Stromal cell of bone marrow (primary cell): ENCODE measurements at regions not wholly inside any gene's neighbourhood (a gene's known extent, or its start where the extent isn't known, plus 50 kb on each side); places are given as distances from the start of the nearest gene placed in this dataset.

Experiments
- DNase-seq: peaks from one replicate; pipeline ENCODE4 v3.0.0-alpha.2; 2012; ENCODE audit warnings: low read depth

DNA sequence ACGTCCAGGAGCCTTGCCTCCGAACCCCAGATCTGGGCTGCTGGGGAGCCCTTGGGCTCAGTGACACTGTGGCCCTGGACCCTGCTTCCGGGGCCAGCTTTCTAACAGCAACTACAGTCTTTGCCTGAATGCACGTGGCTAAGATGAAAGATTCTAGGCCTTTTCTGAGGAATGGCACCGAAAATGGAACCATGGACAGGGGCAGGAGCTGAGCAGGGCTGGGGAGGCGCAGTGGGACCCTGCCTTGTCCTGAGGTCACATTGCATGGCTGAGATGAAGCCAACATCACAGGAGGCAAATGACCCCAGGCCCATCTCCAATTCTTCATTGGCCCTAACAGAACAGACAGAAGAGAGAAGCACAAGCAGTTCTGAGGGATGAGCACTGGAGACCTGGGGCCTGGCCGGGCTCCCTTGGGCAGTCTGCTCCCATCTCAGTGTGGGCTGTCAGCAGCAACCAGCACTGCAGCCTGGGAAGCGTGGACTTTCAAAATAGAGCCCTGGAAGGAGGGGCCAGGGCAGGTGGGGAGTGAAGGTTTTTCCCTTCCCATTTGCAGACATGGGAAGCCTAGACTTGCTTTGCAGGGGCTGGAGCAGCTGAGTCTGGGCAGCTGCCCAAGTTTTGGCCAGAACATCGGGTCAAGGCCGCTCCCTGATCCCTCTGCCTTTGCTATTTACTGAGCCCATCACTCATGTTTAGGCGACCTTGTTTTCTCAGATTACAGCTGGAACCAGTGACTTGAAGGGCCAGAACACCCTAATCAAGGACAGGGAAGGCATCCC lies 114.4 kb upstream of the TCERG1L start:
- no peak for DNase-seq

DNA sequence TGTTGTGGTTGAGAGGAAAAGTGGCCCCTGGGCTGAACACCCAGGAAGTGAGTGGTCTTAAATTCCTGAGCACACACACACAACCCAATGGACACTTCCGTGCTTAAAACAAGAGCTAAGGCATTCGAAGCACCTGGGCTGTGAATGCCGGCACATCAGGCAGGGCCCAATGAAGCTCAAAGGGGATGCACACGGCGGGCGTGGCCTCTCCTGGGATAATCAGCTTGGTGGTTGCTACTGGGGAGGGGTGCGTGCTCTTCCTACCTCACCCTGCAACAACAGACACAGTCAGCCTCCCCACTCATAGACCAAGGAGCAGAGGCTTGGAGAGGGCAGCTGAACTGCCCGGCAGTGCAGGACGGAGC lies 115.0 kb upstream of the TCERG1L start:
- DNase-seq, result no peak

GRCh38 chr10:131427281-131427680 lies 115.8 kb upstream of the TCERG1L start:
- DNase-seq, result no peak

DNA sequence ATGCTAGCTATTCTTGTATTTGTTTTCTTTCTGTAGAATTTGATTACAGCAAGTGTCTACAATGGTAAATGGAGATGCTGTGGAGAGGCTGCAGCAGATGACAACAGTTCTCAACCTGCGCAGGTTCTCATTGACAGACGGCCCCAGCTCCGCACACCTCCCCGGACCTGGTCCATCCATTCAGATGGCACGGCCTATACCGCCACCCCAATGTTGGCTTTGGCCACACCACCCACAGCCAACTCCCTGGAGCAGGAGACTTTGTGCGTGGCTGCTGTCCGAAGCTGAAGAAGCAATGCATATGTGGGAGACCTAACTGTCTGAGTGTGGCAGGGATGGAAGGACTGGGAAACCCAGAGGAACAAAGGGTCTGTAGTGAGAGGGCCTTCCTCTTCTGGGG lies 116.4 kb upstream of the TCERG1L start:
- DNase-seq, result no peak

GRCh38 chr10:131429141-131429540 lies 117.6 kb upstream of the TCERG1L start:
- DNase-seq, result no peak

- no peak for DNase-seq
Observed at GRCh38 chr10:131429942-131430341, 118.4 kb upstream of the TCERG1L start.

DNA sequence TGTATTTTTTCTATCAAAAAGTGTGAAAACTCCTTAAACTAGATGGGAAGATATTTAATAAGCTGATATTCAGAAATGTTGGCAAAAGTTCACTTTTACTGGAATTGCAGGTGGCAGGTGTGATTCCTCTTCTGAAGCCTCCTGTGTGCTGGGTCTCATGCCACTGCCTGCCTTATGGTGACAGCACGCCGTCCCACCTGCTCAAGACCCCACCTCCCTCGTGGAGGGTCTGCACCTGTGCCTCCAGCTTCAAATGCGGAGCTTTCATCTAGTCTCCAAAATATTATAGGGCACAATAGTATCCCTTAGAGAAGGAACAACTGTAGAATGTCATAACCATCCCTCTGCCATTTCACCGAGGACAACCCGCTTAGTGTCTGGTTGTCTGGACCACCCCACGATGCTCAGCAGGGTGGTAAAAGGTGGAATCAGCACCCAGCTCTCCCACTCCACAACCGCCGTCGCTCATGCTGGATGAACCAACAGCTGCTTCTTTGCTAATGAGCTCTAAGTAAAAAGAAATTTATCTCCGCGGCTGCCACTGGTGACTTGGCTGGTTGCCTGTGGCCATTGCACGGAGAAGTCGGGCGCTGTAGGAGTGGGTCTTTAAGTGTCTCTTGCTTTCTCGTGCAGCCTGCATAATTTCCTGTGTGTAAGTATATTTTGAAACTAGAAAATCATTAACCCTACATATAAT lies 119.3 kb upstream of the TCERG1L start:
- no peak for DNase-seq

GRCh38 chr10:131431533-131431932 lies 120.0 kb upstream of the TCERG1L start:
- no peak for DNase-seq

- no peak for DNase-seq
Observed at GRCh38 chr10:131431978-131432690, 120.6 kb upstream of the TCERG1L start.

GRCh38 chr10:131433568-131433967 lies 122.0 kb upstream of the TCERG1L start:
- DNase-seq, result no peak

GRCh38 chr10:131435232-131435631 lies 123.7 kb upstream of the TCERG1L start:
- DNase-seq, result no peak

DNA sequence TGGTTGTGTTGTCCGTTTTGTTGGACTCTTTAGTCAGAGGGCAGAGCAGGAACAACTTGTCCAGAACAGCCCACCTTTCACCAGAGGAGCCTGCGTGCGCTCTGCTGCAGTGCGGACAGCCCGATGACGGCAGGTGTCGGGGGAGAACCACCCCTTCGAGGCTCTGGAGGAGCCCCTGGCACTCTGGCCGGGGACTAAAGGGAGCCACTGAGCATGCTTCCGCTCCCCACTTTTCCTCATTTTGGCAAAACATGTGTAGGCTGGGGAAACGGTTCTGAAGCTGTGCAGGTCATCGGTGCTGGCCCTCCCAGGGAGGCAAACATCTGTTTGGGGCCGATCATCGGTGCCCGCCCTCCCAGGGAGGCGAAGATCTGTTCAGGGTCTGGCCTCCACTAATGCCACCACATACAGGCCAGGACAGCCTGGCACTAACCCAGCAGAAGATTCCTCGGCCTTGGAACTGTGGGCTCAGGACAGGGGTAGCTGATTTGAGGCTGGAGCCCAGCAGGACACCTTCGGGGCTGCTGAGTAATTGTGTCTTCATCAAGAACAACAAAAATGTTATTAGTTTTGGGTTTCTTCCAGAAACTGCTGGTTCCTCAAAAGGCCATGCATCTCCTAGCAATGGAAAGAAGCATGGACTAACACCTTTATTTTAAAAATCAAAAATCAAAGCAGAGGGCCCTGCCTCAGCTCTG lies 124.4 kb upstream of the TCERG1L start:
- DNase-seq, result no peak

GRCh38 chr10:131436458-131436857 lies 124.9 kb upstream of the TCERG1L start:
- DNase-seq, result no peak

DNA sequence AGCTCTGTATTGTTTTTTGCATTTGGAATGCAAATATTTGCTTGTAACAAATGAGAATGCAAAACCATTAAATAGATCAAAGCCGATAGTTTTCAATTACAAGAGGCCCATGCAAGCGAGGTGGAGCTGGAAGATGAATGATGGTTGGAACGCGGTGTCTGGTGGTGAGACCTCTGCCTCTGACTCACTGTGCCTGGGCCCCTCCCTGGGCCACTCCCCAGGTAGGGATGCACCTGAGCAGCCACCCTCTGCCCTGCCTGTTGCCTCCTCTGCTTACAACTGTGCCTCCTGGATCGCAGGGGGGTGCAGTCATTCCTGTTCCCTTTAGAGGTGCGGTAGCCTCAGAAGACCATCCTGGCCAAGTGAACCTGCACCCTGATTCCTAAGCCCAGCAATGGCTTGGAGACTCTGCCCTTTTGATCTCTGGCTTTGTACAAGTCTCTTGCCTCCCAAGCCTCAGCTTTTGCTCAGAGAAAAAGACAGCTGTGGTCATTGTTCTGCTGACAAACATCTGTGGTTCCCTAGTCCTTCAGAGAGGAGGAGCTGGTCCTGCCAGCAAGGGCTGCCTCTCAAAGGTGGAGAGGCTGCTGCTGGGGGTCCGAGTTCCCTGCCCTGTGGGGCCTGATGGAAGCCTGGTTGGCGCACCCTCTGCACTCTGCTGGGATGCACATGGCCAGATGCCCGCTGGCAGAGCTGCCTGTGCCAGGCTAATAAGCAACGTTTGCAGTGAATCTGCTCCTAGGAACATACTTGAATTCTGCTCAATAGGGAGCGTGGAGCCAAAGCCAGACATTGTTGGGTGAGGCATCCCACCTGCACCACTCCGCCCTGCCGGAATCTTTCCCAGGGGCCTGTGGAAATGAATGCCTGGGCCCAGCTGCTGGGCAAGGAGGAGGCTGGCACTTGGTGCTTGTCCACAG lies 126.3 kb upstream of the TCERG1L start:
- DNase-seq, result no peak

- no peak for DNase-seq
Observed at GRCh38 chr10:131438665-131439064, 127.1 kb upstream of the TCERG1L start.

DNA sequence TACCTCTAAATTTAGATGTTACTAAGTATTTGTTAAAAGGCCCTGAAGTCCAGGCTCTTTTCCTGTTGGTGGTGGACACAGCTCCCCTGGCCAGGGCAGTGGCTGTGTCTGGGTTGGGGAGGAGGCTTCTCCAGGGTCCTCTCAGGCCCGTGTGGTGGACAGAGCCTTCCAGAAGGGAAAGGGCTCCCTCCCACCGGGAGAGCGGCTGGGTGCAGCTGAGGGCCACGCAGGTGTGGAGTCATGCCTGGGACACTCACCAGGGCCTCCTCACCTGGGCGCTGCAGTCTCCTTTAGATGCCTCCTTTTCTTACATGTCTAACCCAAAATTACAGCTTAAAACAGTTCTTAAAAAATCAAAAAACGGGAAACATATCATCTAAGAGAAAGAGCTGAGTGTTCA lies 128.2 kb upstream of the TCERG1L start:
- DNase-seq, result no peak

- DNase-seq, result no peak
Observed at GRCh38 chr10:131440405-131441360, 129.2 kb upstream of the TCERG1L start.

DNA sequence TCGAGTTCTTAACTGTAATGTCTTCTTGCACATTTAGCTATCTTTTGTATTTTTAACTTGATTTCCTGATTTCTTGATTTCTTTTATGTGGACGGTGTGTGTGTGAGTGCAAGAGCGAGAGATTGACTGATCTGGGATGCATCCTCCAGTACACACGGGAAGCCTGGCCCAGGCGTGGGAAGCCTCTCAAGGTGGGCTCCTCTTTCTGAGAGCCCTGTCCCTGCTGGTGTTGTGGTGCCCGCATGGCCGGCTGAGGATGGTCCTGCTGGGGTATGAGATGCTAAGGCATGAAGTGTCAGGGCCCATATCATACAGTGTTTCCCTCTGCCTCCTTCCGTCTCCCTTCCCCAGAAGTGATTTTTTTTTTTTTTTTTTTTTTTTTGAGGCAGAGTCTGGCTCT lies 130.8 kb upstream of the TCERG1L start:
- no peak for DNase-seq

- no peak for DNase-seq
Observed at GRCh38 chr10:131444286-131444685, 132.8 kb upstream of the TCERG1L start.

DNA sequence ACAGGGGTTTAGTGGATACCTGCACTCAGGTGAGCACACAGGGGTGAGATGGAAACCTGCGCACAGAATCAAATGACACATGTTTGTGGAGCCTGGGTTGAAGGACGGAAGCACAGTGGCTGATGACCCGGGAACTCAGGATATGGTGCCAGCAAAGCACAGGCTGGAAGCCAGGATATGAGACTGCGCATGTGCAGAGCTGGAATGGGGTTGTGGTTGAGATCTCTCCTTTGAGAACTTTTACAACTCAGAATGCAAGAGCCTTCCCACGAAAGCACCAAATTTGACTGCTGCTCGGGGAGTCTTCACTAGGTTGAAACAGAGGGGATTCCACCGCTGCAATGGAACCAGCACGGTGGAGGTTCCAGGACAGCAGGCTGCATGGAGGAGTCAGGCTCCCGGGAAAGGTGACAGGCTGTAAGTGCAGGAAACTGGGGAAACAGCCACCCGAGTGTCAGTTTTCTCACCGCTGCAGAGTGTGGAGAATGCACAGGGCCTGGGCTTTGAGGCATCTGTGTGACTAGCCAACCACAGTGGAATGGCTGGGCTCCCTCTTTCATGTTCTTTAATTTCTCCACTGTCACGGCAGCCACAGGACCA lies 133.4 kb upstream of the TCERG1L start:
- no peak for DNase-seq
